ENCODE measurements at regions not wholly inside any gene's neighbourhood (a gene's known extent, or its start where the extent isn't known, plus 50 kb on each side); places are given as distances from the start of the nearest gene placed in this dataset.

DNA sequence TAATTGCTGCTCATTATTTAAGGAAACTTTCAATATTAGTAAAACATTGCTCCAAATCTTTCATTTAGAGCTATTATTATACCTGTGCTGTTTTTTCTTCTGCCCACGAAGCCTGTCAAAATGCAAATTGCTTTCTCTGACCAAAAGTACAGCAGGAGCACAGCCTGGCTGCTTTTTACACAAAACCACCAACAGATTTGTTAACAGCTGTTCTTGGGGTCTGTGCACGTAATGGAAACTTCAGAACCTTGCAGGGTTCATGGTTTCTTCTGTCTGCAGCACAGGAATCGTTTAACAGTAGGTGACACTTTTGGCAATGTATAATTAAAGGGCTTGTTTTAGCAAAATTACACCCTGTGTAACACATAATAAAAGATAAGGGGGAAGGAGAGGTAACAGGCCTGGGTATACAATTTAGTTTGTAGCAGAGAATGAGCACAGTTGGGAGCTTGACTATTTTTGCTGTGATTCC lies 447.3 kb downstream of the KCNJ3 start:
- TF ChIP-seq, protein P1, sequence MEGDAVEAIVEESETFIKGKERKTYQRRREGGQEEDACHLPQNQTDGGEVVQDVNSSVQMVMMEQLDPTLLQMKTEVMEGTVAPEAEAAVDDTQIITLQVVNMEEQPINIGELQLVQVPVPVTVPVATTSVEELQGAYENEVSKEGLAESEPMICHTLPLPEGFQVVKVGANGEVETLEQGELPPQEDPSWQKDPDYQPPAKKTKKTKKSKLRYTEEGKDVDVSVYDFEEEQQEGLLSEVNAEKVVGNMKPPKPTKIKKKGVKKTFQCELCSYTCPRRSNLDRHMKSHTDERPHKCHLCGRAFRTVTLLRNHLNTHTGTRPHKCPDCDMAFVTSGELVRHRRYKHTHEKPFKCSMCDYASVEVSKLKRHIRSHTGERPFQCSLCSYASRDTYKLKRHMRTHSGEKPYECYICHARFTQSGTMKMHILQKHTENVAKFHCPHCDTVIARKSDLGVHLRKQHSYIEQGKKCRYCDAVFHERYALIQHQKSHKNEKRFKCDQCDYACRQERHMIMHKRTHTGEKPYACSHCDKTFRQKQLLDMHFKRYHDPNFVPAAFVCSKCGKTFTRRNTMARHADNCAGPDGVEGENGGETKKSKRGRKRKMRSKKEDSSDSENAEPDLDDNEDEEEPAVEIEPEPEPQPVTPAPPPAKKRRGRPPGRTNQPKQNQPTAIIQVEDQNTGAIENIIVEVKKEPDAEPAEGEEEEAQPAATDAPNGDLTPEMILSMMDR (conservative IDR thresholded peaks at IDR 0.05; ENCODE audit: low read length), result no peak
- TF ChIP-seq EZH2phosphoT487 (IDR thresholded peaks at IDR 0.05; ENCODE audit: borderline replicate concordance), result no peak
